ENCODE measurements at regions not wholly inside any gene's neighbourhood (a gene's known extent, or its start where the extent isn't known, plus 50 kb on each side); places are given as distances from the start of the nearest gene placed in this dataset.

GRCh38 chr7:153930696-153931095, 121.5 kb upstream of the DPP6 start:
- TF ChIP-seq ZBTB20 (tag by site-specific recombination; IDR thresholded peaks at IDR 0.05) (no peak), CTCF (tag by site-specific recombination; IDR thresholded peaks at IDR 0.05) (no peak), ZNF707 (tag by site-specific recombination; IDR thresholded peaks at IDR 0.05) (no peak), ZNF335 (tag by site-specific recombination; conservative IDR thresholded peaks at IDR 0.05) (no peak)
